GM10266 (cell line): ENCODE measurements at regions not wholly inside any gene's neighbourhood (a gene's known extent, or its start where the extent isn't known, plus 50 kb on each side); places are given as distances from the start of the nearest gene placed in this dataset.

Experiments
- DNase-seq: peaks from one replicate; pipeline ENCODE4 v3.0.0; 2012; ENCODE audit errors: extremely low spot score
- CTCF ChIP-seq: IDR thresholded peaks from 2 replicates; pipeline ENCODE4 v1.5.1; 2012; ENCODE audit warnings: mild to moderate bottlenecking, low read depth; ENCODE audit not compliant: control insufficient read depth, insufficient read depth; ENCODE audit errors: missing control alignments

- no peak for DNase-seq
- TF ChIP-seq CTCF, result no peak
These were observed 54.1 kb upstream of the NXPH1 start for GRCh38 chr7:8379264-8379663.

- no peak for DNase-seq
These were observed 53.3 kb upstream of the NXPH1 start for GRCh38 chr7:8380130-8380529.

GRCh38 chr7:8382004-8382730 lies 51.2 kb upstream of the NXPH1 start:
- no peak for TF ChIP-seq CTCF
- DNase-seq, result no peak

More at GRCh38 chr7:8380130-8380529, 53.3 kb upstream of the NXPH1 start:
- TF ChIP-seq CTCF, result no peak
